Stimulated activated CD8-positive, alpha-beta memory T cell treated with anti-CD3 and anti-CD28 coated beads, Interleukin-15, amount 100 ng/mL, for 1 hour (primary cell): ENCODE measurements at regions not wholly inside any gene's neighbourhood (a gene's known extent, or its start where the extent isn't known, plus 50 kb on each side); places are given as distances from the start of the nearest gene placed in this dataset.
"Not testable (repeated sequence)": the region's sequence is repeated elsewhere in the genome, so short reads cannot be mapped to it uniquely, and the experiment has no call there.

Source experiments
- DNase-seq: peaks from one replicate; pipeline ENCODE4 v3.0.0-alpha.2; 2020; ENCODE audit warnings: low read depth

DNA sequence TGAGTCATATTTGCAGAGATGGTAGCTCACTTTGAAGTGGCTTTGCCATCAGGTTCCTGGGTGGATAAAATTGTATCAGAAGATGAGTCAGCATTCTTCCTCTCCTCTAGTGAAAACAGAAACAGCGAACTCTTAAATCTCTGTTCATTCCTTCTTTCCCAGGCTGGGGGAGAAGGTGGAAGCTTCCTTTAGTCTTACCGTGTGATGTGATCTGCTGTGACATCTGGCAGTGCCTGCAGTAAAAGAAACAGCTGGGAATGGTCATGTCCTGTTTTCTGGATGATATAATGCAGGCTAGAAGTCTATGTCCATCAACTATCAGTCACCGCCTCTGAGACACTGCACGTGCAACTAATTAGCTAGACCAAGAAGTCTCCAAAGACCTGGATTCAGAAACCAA, 171.6 kb downstream of the VAPA start:
- no peak for DNase-seq

DNA sequence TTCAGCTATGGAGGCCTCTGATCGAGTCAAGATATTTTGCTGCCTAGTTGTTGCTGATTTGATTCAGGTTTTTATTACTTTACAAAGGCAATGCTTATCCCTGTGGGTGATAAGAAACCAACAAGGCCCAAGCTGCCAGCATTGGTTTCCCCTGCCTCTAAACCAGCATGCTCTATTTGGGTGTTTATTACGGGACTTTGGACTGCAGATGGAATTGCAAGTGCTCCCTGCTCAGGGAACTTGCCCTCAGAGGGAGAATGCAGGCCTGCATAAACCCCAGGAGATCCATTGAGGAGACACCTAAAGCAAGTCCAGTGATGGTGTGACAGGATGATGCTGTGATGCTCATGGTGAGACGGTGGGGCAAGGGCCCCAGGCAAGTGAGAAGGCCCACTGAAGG, 172.1 kb downstream of the VAPA start:
- no peak for DNase-seq

DNA sequence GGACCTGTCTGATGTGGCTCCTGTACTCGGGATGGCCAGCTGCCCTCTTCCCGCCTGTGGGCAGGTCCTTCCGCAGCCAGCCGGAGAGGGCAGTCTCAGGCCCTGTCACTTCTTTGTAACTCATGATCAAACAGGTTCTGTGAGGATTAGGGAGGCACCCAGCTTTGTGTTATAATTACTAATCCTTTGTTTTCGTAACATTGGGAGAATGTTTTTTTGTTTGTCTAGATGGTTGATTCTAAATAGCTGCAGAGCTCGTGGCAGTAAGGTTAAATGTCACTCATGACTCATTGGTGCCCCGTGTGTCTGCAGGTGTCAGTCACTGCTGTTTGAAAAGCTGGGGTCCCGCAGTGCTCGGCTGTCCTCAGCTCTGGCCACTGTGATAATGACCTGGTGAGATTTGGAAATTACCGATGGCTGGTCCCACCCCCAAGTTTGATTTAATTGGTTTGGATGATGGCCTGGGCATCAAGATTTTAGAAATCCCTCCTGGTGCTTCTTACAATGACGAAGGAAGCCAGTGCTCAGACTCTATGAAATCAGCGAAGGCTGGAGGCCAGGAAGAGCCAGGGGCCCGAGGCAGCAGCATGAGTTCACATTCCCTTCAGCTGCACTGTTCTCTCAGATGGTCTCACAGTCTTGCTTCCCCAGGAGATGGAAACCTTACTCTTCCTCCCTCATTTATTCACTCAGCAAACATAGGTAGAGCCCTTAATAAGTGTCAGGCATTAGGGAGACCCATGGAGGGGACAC, 172.8 kb downstream of the VAPA start:
- no peak for DNase-seq

DNA sequence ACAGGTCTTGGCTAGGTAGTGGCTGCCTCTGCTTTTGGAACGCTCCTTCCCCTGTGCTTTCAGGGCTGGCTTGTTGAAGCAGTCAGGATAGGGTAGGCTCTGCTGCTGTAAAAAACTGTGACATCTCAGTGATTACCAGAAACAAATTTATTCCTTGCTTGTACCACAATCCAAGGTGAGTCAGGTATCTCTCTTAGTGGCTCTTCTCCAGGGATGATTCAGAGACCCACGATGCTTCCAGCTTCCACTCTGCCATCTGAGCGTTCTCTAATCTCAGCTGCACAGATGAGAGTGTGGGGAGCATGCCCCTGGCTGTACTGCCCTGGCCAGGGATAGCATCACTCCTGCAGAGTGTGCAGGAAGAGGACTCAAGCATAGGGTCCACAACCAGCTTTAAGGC, 174.9 kb downstream of the VAPA start:
- DNase-seq, result no peak

DNA sequence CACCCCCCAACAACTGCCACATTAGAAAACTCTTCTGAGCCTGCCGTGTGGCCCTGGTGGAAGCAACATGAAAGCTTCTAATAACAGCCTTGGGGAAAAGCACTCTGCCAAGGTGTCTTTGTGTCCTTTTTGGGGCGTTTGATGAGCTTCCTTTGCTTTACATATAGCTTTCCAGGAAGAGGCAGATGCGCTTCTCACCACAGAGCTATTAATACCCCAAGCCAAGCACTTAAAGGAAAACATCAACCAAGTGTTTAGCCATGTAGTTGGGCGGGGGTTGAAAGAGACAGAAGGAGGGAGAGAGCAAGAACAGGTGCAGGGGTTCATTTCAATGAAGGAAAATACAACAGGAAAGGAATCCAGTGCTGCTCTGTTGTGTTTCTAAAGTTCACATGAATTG, 176.1 kb downstream of the VAPA start:
- no peak for DNase-seq

DNA sequence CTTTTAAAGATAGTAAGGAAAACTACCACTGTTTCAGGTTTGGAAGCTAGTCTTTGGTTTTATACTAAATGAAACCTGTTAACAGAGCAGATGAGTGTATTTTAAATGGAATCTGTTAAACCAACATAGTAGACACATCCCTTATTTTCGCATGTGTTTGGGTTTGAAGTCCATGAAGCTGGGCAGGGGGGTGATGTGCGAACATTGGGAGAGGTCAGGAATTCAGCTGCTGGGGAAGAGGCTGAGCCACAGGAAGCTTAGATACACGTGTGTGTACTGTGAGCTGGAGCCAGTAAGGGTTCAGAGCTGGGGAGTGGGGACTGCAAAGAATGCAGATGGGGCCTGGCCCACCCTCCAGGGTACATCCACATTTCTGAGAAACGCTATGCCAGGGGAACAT, 176.9 kb downstream of the VAPA start:
- no peak for DNase-seq

DNA sequence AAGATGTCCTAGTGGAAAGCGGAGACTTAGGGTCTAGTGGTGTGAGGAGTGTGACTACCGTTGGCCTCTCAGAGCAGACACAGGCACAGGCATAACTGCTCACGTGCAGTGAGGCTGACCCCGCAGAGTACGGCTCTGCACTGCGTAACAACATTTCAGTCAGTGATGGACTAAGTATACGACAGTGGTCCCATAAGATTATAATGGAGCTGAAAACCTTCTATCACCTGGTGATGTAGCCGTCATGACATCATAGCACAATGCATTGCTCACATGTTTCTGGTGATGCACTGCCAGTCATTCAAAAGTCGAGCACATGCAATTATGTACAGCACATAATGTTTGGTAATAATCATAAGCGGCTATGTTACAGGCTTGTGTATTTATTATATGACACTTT, 179.6 kb downstream of the VAPA start:
- no peak for DNase-seq

DNA sequence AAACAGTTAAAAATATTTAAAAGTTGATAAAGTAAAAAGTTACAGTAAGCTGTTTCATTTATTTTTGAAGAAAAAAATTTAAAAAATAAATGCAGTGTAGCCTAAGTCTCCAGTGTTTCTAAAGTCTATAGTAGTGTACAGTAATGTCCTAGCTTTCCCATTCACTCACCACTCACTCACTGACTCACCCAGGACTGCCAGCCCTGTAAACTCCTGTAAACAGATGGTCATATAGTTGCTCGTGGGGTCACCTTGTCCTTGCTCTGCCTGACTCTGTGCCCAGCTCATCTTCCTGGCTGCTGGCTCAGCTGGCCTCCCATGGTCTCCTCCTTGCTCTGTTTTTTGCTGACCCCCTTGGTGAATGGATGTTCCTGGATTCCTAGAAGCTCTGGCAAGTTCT, 180.3 kb downstream of the VAPA start:
- no peak for DNase-seq

DNA sequence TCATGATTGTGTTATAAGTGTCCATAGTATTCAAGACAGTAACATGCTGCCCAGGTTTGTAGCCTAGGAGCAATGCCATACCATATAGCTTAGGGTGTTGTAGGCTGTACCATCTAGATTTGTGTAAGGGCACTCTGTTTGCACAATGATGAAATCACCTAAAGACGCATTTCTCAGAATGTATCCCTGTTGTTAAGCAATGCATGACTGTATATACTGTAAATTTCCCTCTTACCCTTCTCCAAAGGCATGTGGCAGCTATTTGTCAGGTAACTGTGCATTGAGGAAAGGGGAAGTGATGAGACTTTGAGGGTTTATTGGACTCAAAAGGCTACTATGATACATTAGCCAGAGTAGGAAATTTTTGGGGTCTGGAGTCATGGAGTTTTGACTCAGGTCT, 180.8 kb downstream of the VAPA start:
- DNase-seq, result no peak

DNA sequence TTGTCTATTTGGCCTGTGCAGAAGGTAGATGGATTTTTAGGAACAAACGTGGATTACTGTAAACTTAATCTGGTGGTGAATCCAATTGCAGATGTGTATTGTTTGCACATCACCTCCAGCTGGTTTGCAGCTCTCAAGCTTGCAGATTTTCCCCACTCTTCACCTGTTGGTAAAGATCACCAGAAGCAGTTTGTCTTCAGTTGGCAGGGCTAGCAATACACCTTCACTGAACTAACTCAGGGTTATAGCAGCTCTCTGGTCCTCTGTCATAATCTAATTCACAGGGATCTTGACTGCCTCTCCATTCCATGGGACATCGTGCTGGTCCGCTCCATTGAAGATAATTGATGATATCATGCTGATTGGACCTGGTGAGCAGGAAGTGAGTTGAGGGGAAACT, 181.5 kb downstream of the VAPA start:
- no peak for DNase-seq

DNA sequence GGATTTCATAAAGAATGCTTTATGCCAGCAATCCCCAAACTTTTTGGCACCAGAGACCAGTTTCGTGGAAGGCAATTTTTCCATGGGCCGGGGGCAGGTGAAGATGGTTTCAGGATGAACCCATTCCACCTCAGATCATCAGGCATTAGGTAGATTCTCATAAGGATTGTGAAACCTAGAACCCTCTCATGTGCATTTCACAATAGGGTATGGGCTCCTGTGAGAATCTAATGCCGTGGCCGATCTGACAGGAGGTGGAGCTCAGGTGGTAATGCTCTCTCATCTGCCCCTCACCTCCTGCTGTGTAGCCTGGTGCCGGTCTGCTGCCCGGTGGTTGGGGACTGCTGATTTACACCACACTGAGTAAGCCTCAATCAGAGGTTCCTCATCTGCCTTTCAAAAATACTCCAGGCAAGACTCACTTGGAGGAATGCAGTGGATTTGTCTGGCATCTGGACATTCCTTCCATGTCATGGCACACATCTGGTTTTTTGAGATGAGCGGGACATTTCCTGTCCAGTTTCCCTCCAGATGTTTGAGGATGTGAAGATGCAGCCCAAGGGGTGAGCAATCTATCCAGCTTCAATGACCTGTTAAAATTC, 185.8 kb downstream of the VAPA start:
- no peak for DNase-seq

DNA sequence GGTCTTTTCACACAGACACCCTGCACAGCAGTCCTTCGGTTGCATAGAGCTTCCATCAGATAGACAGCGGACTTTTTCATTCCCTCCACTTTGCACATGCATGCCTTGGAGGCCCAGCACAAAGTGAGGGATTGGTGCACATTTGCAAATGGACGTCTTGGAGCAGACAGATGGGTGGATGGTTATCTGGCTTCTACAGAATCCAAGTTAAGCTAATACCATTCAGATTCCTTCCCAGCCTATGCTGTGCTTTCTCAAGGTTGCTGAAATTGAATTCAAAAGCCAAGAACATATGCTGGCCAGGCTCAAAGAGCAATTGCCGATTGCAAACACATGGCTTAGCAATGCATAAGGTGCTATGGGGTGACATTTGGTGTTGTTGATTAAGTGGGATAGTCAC, 186.4 kb downstream of the VAPA start:
- DNase-seq, result no peak

DNA sequence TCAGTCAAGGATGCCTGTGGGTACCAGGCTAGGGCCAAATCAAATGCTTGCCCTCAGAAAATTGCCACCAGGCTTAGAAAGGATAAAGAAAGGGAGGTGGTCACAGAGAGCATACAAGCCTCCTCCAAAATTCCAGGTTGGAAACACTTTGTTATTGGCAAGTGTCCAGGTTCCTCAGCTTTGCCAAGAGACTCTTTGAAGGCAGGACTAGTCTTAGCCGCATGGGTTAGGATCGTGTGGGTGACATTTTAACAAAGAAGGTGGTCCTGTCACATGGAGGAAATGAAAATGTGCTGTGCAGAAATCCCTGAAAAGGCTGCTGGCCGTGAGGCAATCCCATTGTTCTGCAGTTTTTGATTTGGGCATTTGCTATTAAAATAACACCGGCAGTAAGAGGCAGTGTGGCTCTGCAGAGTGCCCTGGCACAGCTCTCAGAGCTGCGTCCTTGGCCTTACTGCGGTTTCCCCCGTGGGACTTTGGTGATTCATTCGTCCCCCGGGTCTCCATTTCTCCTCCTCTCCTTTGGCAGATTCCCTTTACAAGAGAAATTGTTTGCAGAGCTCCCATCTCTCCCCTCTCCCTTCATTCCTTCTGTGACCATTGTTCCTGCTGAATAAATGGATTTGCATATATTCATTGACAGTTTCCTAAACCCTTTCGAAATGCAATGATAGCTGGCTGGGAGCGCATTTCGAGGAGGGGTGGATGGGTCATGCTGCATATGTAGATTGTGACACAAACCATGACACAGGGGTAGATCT, 187.3 kb downstream of the VAPA start:
- no peak for DNase-seq

DNA sequence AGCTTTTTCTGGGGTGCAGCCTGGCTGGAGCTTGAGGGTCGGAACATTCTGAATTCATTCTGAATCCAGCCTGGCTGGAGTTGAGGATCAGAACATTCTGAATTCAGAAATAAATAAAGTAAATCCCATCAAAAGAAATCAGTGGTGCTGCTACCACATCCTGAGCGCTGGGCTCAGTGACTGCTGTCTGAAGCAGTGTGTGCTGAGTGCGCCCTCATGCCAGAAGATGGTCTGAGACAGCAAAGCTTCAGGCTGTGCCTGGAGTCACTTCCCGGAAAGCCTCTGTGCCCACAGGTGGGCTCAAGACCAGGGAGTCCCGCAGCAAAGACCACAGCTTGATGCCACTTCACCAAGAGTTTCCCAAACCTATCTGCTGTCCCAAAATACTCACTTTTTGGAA, 187.9 kb downstream of the VAPA start:
- no peak for DNase-seq

DNA sequence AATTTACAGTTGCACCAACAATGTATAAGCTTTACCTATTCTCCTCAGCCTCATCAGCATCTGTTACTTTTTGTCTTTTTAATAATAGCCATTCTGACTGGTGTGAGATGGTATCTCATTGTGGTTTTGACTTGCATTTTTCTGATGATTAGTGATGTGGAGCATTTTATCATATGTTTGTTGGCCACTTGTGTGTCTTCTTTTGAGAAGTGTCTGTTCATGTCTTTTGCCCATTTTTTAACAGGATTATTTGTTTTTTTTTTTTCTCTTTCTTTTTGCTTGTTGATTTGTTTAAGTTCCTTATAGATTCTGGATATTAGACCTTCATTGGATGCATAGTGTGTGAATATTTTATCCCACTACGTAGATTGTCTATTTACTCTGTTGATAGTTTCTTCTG, 191.3 kb downstream of the VAPA start:
- not testable (repeated sequence) for DNase-seq

DNA sequence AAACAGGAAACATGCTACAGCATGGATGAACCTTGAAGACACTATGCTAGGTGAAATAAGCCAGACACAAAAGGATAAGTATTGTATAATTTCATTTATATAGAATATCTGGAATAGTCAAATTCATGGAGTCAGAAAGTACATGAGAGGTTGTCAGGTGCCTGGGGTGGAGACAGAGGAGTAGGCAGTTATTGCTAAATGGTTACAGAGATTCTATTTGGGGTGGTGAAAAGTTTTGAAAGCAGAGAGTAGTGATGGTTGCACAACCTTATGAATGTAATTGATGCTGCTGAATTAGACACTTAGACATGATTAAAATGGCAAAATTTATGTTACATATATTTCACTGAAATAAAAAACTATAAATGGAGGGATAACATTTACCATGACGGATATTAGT, 197.4 kb downstream of the VAPA start:
- no peak for DNase-seq

DNA sequence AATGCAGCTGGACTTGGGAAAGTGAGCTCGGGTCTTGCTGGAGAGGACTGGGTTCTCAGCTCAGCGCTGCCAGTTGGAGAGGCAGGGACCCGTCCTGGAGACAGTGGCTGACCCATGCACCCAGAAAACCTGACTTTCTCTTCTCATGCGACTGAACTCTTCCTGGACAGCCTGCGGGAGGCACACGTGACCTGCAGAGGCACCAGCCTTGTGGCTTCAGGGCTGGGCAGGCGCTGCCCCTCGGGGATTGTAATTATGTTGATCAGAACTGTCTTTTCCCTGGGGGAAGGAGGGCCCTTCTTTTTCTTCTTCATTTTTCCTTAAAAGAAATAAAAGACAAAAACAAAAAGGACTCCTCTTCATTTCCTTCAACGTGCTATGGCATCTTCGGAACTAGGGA, 198.1 kb downstream of the VAPA start:
- no peak for DNase-seq

DNA sequence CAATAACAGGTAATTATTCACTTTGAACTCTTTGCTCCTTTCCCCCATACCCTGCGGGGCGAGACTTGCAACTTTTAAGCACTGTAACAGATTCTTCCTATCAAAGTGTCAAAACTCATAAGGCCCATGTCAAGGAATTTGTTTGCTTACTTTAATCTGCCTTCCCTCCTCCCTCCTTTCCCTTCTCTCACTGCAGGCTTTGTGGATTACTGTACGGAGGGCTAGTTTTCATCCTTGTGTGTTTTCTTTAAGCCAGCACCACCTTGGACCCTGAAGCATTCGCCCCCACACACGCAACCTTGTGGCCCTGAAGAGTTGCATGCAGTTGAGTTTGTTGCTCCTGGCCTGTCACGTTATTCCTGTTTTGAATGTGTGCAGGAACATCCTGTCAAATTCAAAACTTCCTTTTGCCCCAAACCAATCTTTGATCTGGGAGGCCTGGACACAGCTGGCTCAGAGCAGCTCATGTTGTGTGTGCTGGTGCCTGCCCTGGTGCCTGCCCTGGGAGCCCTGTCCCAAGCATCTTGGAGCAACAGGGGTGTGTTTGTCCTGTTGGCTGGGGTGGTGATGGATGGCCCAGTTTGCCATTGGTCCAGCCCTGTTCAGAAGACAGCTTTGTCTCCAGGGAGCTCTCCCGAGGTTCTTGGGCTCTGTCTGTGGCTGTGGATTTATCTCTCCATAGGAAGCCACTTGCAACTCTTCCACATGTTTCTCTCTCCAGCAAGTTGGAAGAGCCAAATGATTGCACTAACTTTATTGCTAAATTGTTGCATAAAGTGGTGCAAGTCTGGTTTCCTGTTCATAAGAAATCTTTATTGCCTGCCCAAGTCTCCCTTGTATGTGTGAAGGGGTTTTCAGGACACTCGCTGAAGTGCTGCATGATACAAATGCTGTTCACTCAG, 199.6 kb downstream of the VAPA start:
- DNase-seq, result no peak

DNA sequence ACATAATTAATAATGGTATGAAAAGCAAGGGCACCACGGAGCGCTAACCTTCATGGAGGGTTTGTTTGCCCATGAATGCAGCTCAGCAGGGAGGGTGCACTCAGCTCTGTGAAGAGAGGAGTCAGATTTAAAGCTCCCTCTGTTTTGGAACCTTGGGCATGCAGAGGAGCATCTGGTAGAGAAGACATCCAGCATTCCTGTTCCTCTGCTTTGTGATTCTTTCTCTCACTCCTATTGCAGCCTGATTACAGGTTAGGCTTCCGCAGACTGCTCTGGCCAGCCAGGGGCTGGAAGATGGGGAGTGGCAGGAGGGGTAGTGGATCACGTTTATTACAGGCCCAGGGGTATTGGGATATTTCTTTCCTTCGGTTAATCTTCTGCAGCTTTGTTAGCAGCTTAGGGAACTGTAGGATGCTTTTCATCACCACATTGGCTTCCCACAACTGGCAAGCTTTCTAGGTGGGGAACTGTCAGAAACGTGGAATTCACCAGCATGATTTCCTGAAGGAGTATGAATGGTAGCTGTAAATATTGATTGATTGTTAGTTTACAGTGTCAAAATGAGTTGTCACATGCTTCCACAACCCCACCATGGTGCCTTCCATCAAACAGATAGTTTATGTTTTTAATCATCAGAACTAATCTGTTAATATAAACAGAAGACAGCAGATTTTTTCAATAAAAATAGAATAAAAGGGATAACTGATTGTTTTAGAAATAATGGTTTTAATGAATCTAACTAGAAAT, 201.1 kb downstream of the VAPA start:
- DNase-seq, result no peak

DNA sequence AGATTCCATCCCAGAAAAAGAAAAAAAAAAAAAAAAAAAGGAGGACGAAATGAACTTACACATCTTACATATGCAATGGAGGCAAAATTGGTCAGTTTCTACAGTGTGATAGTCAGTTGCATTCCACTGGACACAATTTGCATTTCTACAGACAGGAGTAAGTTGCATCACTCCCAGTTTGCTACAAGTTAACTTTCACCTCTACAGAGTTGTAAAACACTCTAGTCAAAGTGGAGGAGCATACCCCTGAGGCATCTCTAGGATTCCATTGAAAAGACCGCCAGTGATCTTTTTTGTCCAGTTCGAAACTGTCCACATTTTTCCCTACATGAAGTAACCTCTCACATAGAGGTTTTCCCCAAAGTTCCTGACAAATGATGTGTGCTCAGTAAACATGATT, 202.8 kb downstream of the VAPA start:
- no peak for DNase-seq

DNA sequence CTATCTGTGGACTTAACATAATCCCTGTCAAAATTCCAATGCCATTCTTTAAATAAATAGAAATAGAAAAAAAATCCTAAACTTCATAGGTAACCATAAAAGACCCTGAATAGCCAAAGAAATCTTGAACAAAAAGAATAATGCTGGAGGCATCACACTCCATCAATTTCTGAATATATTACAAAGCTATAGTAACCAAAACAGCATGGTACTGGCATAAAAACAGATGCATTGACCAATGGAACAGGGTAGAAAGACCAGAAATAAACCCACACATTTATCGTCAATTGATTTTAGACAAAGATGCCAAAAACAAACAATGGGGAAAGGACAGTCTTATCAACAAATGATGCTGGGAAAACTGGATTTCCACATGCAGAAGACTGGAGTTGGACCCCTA, 205.7 kb downstream of the VAPA start:
- no peak for DNase-seq

DNA sequence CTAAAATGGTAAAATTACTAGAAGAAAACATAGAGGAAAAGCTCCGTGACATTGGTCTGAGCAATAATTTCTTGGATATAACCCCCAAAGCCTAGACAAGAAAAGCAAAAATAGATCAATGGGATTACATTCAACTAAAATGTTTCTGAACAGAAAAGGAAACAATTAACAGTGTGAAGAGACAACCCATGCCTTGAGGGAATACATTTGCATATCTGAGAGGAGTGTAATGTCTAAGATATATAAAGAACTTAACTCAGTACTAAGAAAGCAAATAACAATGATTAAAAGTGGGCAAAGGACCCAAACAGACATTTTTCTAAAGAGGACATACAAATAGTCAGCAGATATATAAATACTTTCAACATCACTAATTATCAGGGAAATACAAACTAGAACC, 206.2 kb downstream of the VAPA start:
- DNase-seq, result no peak
